HUES64 (cell line): ENCODE measurements at regions not wholly inside any gene's neighbourhood (a gene's known extent, or its start where the extent isn't known, plus 50 kb on each side); places are given as distances from the start of the nearest gene placed in this dataset.
"Not testable (repeated sequence)": the region's sequence is repeated elsewhere in the genome, so short reads cannot be mapped to it uniquely, and the experiment has no call there.

Experiments
- H3K27ac ChIP-seq: 2 replicates; pipeline ENCODE4 v1.7.0; 2013; ENCODE audit warnings: low read depth, low read length, inconsistent platforms
- H3K27me3 ChIP-seq: 2 replicates; pipeline ENCODE4 v1.6.1; 2013; ENCODE audit warnings: mild to moderate bottlenecking, low read length; ENCODE audit not compliant: insufficient read depth
- H3K36me3 ChIP-seq: 2 replicates; pipeline ENCODE4 v1.6.1; 2013; ENCODE audit warnings: mild to moderate bottlenecking, low read length; ENCODE audit not compliant: insufficient read depth
- H3K4me1 ChIP-seq: 2 replicates; pipeline ENCODE4 v1.6.1; 2013; ENCODE audit warnings: mild to moderate bottlenecking, low read length, moderate library complexity; ENCODE audit not compliant: insufficient read depth
- H3K4me3 ChIP-seq: 2 replicates; pipeline ENCODE4 v1.5.1; 2013; ENCODE audit warnings: mild to moderate bottlenecking, low read length, moderate library complexity
- H3K9ac ChIP-seq: 2 replicates; pipeline ENCODE4 v1.6.1; 2013; ENCODE audit warnings: mild to moderate bottlenecking, low read depth, low read length
- H3K9me3 ChIP-seq: 2 replicates; pipeline ENCODE4 v1.6.1; 2013; ENCODE audit warnings: low read depth, low read length; ENCODE audit not compliant: insufficient read depth
- WGBS: fragments of 150-250, 120-280 bp; methylation state at CpG from one replicate; pipeline ENCODE4 v1.1.7; 2013; ENCODE audit warnings: missing lambda C conversion rate; 5-methylcytosine and 5-hydroxymethylcytosine counted together

DNA sequence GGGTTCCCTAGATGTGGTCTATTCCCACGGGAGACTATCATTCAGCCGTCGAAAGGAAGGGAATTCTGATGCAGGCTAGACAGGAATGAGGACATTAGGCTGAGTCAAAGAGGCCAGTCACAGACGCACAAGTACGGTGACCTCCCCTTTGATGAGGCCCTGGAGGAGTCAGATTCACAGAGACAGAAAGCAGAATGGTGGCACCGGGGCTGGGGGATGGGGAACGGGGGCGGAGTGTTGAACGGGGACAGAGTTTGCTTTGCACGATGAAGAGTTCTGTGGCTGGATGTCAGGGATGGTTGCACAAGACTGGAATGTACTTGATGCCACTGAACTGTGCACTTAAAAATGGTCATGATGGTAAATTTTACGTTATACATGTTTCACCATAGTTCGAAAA, 3983.1 kb upstream of the TPTE start:
- H3K4me3 ChIP-seq, H3K36me3 ChIP-seq, H3K9ac ChIP-seq, H3K27ac ChIP-seq, H3K27me3 ChIP-seq, H3K9me3 ChIP-seq, H3K4me1 ChIP-seq: not testable (repeated sequence)
- WGBS = no CpG with 5 or more reads among the region's 12 CpGs

DNA sequence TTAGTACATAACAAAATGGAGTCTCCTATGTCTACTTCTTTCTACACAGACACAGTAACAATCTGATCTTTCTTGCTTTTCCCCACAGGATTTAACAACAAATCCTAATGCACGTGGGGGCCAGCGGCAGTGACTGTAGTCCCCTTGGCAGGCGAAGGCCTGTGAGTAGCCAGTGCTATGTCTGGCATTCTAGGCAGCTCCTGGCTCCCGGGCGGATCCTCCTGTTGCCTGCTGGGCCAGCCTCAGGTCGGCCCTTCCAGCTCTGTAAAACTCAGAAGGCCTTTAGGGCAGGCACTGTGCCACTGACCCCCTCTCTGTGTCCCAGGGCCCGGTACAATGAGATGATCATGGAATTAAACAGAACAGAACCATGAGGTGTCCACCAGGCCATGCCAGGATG, 3981.7 kb upstream of the TPTE start:
- not testable (repeated sequence) for H3K4me1 ChIP-seq, H3K36me3 ChIP-seq, H3K9ac ChIP-seq, H3K4me3 ChIP-seq, H3K9me3 ChIP-seq, H3K27ac ChIP-seq, H3K27me3 ChIP-seq
- no CpG with 5 or more reads among the region's 7 CpGs for WGBS

- no CpG with 5 or more reads among the region's 11 CpGs for WGBS
- H3K27me3 ChIP-seq, H3K9ac ChIP-seq: not testable (repeated sequence)
Observed at GRCh38 chr21:6541036-6541435, 3980.3 kb upstream of the TPTE start.

DNA sequence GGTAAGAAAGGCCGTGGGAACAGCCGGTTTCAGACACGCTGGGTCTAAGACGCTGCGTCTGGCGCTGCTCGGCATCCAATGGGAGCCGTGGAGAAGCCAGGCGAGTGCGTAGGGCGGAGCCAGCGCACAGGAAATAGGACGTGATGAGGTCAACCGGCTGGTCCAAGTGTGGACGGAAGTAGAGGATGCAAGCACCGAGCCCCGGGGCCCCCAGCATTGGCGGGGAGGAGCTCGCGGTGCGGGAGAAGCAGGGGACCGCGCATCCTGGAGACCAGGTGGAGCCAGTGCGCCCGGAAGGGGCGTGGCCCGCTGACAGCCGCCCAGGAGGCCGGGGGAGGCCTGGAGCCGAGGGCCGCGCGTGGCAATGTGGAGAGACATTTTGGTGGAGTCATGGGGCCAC, 3976.1 kb upstream of the TPTE start:
- H3K4me3 ChIP-seq, H3K27me3 ChIP-seq, H3K4me1 ChIP-seq, H3K9ac ChIP-seq, H3K9me3 ChIP-seq, H3K36me3 ChIP-seq, H3K27ac ChIP-seq: not testable (repeated sequence)
- no CpG with 5 or more reads among the region's 33 CpGs for WGBS

More at GRCh38 chr21:6541036-6541435, 3980.3 kb upstream of the TPTE start:
- not testable (repeated sequence) for H3K36me3 ChIP-seq, H3K4me1 ChIP-seq, H3K4me3 ChIP-seq, H3K27ac ChIP-seq, H3K9me3 ChIP-seq

DNA sequence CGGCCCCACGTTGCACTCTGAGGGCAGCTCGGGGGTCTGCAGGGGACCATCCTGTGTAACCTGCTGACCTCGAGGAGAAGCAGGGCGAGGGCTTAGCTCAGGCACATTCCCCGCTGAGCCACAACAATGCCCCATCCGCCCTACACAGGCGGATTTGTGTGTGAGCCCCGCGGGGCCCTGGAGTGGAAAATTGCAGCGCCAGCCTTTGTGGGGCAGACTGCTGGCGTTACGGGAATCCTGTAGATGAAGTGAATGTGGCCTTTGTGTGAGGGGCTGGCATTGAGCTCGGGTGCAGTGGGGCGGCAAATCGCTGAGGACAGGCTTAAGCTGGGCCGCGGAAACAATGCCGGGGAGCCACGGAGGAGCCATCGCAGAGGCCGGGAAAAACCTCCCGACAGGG, 3970.3 kb upstream of the TPTE start:
- not testable (repeated sequence) for H3K4me3 ChIP-seq, H3K27me3 ChIP-seq, H3K9me3 ChIP-seq, H3K27ac ChIP-seq, H3K4me1 ChIP-seq, H3K9ac ChIP-seq, H3K36me3 ChIP-seq
- WGBS = no CpG with 5 or more reads among the region's 23 CpGs

DNA sequence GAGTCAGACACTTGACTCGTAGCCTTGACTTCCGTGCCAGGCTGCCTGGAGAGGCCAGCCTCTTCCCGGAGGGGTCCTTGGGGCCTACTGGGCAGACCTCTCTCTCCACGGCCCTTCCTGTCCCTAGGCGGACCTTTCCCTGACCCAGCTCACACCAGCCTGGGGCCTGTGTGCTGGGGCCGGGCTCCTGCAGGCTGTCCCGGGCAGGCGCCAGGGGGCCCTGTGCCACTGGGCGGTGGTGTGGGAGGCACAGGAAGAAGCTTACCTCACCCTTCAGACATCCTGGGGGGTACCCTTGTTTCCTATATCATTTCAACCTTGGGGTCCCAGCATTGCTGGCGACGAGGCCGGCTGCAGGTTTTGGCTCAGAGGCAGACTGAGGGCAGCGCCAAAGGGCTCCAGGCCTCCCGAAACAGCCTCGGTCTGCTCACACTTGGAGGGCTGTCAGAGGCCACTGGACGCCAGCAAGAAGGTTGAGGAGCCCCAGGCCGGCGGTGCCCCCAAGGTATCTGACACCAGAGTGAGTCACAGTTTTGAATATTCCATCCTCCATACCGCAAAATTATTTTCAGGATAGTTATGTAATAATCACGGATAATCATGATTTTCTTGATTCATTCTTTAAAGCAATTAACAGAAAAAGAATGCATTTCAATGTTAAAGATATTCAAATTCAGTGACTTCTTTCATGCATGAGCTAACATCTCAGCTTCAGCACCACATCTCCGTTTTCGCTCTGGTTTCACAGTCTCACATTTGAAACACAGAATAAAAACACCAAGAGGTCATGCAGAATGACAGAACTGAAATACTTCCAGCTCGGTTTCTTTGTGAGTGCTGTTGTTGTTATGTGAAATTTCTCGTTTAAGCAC, 3967.6 kb upstream of the TPTE start:
- H3K9me3 ChIP-seq, H3K36me3 ChIP-seq, H3K4me1 ChIP-seq, H3K4me3 ChIP-seq, H3K27ac ChIP-seq, H3K27me3 ChIP-seq, H3K9ac ChIP-seq: not testable (repeated sequence)
- WGBS = no CpG with 5 or more reads among the region's 24 CpGs

- no CpG with 5 or more reads among the region's 9 CpGs for WGBS
- not testable (repeated sequence) for H3K27me3 ChIP-seq, H3K36me3 ChIP-seq, H3K9ac ChIP-seq, H3K9me3 ChIP-seq, H3K4me1 ChIP-seq, H3K4me3 ChIP-seq, H3K27ac ChIP-seq
Observed at GRCh38 chr21:6554377-6554864, 3967.0 kb upstream of the TPTE start.

DNA sequence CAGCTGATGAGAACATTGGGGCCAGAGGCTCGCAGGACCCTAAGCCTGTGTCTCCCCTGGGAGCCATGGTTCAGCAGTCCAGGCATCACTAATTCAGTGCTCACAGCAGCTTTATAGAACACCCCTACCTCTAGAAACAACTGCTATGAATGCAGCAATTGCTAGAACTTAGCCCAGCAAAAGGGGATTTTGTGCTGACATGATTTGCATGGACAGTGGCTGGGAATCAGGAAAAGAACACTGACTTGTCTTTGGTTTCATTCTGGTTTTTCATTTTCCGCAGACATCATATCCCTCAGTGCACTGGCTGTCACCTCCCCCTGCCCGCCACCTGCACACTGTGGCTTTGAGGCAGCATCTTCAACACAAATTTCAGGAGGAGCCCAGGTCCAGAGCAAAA, 3964.9 kb upstream of the TPTE start:
- H3K36me3 ChIP-seq, H3K27me3 ChIP-seq, H3K4me3 ChIP-seq, H3K4me1 ChIP-seq, H3K9me3 ChIP-seq, H3K27ac ChIP-seq, H3K9ac ChIP-seq: not testable (repeated sequence)
- WGBS = no CpG with 5 or more reads among the region's 3 CpGs

DNA sequence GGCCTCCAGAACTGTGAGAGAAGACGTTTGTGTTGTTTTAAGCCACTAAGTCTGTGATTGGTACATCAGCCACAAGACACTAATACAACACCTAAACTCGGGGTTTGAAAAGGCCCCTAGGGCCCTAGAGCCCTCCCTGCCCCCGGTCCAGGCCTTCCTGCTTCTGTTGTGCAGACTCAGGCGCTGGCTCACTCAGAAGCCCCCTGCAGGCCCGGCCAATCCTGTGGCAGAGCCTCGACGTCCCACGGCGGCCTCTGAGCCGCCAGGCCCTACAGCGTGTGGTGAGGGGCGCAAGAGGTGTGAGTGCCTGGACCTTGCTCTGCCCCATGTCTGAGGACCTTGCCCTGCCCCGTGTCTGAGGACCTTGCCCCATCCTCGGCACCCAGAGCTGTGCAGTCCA, 3964.0 kb upstream of the TPTE start:
- H3K9ac ChIP-seq, H3K36me3 ChIP-seq, H3K9me3 ChIP-seq, H3K4me1 ChIP-seq, H3K27ac ChIP-seq, H3K4me3 ChIP-seq, H3K27me3 ChIP-seq: not testable (repeated sequence)
- WGBS = no CpG with 5 or more reads among the region's 14 CpGs

DNA sequence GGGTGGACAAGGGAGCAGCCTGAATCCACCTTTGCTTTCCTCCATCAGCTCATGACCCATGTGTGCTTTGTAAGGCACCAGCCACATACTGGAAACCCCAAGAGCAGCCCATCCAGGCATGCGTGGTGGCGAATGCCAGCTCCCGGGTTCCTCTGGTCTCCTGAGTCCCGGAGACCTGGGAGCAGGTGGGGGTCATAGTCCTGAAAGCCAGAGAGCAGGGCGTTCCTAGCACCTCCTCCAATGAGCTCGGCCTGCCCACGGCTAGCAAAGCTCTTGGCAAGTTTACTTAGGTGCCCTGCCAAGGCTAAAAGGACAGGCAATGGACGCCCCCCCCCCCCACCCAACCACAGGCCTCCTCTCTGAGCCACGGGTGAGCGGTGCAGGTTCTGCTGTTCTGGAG, 3960.2 kb upstream of the TPTE start:
- H3K36me3 ChIP-seq, H3K4me1 ChIP-seq, H3K27me3 ChIP-seq, H3K9me3 ChIP-seq, H3K9ac ChIP-seq, H3K27ac ChIP-seq, H3K4me3 ChIP-seq: not testable (repeated sequence)
- no CpG with 5 or more reads among the region's 10 CpGs for WGBS

GRCh38 chr21:6561578-6561977, 3959.8 kb upstream of the TPTE start:
- WGBS = no CpG with 5 or more reads among the region's 9 CpGs
- H3K36me3 ChIP-seq, H3K4me1 ChIP-seq, H3K27ac ChIP-seq, H3K9me3 ChIP-seq, H3K9ac ChIP-seq, H3K4me3 ChIP-seq, H3K27me3 ChIP-seq: not testable (repeated sequence)

DNA sequence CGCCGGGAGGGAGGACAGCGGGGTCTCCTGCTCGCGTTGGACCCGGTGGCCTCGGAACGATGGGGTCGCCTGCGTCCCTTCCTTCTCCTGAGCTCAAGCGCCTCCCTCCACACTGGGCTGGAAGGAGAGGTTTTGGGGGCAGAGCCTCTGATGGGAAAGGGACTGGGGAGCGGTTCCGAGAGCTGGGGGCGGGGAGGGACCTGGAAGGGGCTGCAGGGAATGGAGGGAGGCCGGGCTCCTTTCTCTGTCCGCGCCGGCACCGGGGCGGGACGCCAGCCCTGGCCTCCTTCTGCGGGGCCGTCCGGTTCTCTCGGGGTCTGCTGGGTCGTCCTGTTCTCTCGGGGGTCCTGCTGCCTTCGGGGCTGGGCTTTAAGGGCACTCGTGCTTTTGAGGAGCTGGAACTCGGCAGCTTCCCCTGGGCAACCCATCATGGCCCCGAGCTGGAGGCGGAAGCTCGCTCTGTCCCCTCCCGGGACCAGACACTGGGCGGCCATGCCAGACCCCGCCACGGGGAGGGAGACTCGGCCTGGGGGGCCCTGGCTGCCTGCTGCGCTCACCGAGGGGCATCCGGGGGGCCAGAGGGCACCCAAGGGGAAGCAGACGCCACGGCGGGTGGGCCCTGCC, 3956.7 kb upstream of the TPTE start:
- 32% methylated on average over 6 of the region's 44 CpGs for WGBS

More for the DNA sequence above, 3956.7 kb upstream of the TPTE start:
- H3K27ac ChIP-seq, H3K36me3 ChIP-seq, H3K4me3 ChIP-seq, H3K9me3 ChIP-seq, H3K27me3 ChIP-seq, H3K4me1 ChIP-seq, H3K9ac ChIP-seq: not testable (repeated sequence)
